MM.1S (cell line): ENCODE measurements at regions not wholly inside any gene's neighbourhood (a gene's known extent, or its start where the extent isn't known, plus 50 kb on each side); places are given as distances from the start of the nearest gene placed in this dataset.

Source experiments
- EZH2 ChIP-seq: fragments of 300-600 bp; sonication (generic); optimal IDR thresholded peaks from 2 replicates; pipeline ENCODE3; 2017; ENCODE audit warnings: low read depth, mild to moderate bottlenecking, antibody characterized with exemption, low read length, mixed read lengths
- EZH2phosphoT487 ChIP-seq: fragments of 300-600 bp; sonication (generic); IDR thresholded peaks from 2 replicates; pipeline ENCODE4 v1.6.1; 2018; ENCODE audit warnings: antibody characterized with exemption, low read length
- TF ChIP-seq, protein P1 (sequence below): fragments of 300-600 bp; sonication (generic); IDR thresholded peaks from 2 replicates; pipeline ENCODE4 v1.5.1; 2016; ENCODE audit warnings: antibody characterized with exemption, low read length, mixed read lengths

DNA sequence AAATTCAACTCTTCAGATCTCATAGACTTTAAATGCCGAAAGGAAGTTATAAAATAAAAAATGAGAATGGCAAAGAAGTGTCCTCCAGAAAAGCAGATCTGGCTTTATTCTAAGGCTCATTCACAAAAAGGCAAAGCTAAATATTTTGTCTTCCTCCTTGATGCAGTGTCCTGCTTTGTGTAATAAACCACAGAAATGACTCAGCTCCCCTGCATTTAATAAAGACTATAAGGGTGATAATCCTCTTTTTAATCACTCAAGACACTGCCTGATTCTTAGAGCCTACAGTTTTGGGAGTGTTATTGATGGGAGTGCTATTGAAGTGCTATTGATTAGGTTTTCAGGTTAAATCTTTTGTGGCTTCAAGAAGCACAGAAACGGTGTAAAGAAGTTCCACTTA lies 482.0 kb downstream of the PCDH20 start:
- TF ChIP-seq, protein P1, sequence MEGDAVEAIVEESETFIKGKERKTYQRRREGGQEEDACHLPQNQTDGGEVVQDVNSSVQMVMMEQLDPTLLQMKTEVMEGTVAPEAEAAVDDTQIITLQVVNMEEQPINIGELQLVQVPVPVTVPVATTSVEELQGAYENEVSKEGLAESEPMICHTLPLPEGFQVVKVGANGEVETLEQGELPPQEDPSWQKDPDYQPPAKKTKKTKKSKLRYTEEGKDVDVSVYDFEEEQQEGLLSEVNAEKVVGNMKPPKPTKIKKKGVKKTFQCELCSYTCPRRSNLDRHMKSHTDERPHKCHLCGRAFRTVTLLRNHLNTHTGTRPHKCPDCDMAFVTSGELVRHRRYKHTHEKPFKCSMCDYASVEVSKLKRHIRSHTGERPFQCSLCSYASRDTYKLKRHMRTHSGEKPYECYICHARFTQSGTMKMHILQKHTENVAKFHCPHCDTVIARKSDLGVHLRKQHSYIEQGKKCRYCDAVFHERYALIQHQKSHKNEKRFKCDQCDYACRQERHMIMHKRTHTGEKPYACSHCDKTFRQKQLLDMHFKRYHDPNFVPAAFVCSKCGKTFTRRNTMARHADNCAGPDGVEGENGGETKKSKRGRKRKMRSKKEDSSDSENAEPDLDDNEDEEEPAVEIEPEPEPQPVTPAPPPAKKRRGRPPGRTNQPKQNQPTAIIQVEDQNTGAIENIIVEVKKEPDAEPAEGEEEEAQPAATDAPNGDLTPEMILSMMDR, result no peak
- no peak for TF ChIP-seq EZH2
- no peak for TF ChIP-seq EZH2phosphoT487
